GM23248 (cell line): ENCODE measurements at regions not wholly inside any gene's neighbourhood (a gene's known extent, or its start where the extent isn't known, plus 50 kb on each side); places are given as distances from the start of the nearest gene placed in this dataset.

Experiments used
- EZH2 ChIP-seq: fragments of 200-600 bp; sonication (generic); IDR thresholded peaks from 2 replicates; pipeline ENCODE4 v1.6.1; 2018; ENCODE audit warnings: antibody characterized with exemption, mild to moderate bottlenecking; ENCODE audit not compliant: insufficient read depth, poor library complexity, severe bottlenecking
- EZH2phosphoT487 ChIP-seq: fragments of 200-600 bp; sonication (generic); IDR thresholded peaks from 2 replicates; pipeline ENCODE4 v1.6.1; 2018; ENCODE audit warnings: antibody characterized with exemption, moderate library complexity, mild to moderate bottlenecking, low read depth; ENCODE audit not compliant: insufficient read depth

DNA sequence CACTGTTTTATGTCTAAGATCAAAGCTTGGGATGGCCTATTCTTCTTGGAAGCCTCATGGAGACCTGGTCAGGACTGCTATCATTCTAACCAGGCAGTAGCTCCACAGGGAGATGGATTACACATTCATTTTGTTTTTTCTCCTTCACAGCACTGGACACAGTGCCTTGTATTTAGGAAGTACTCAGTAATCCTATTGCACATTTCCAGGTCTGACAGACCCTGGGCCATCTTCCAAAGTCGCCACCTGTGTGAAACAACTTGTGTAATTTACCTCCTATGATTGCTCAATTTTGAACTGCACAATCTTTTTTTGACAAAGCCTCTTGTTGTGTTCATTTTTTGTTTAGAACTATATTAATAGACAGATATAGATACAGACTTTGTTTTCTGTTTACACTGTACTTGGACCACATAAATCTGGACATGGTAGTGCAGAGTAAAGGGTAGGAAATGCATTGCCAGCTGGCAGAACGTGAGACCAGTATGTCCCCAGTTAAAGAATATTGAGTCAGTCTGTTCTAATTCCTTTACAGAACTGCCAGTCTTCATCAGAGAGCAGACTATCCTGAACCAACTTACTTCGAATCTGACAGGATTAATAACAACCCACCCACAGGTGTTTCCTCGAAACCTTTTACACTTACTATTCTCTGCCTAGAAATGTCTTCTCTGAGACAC lies 277.8 kb upstream of the CYRIA start:
- no peak for TF ChIP-seq EZH2
- no peak for TF ChIP-seq EZH2phosphoT487
